WERI-Rb-1 (cell line): ENCODE measurements at regions not wholly inside any gene's neighbourhood (a gene's known extent, or its start where the extent isn't known, plus 50 kb on each side); places are given as distances from the start of the nearest gene placed in this dataset.

ENCODE experiments used
- DNase-seq: peaks from one replicate; pipeline ENCODE4 v3.0.0-alpha.2; 2020
- H3K27ac ChIP-seq: fragments of 250-450 bp; sonication (Bioruptor Pico); 2 replicates; pipeline ENCODE4 v1.5.1; 2020; ENCODE audit warnings: mild to moderate bottlenecking, moderate library complexity
- H3K27me3 ChIP-seq: fragments of 250-450 bp; sonication (Bioruptor Pico); 2 replicates; pipeline ENCODE4 v1.5.1; 2021; ENCODE audit warnings: mild to moderate bottlenecking, low read depth, moderate library complexity; ENCODE audit not compliant: insufficient read depth, severe bottlenecking
- H3K36me3 ChIP-seq: fragments of 250-450 bp; sonication (Bioruptor Pico); 2 replicates; pipeline ENCODE4 v1.5.1; 2020; ENCODE audit warnings: mild to moderate bottlenecking, moderate library complexity
- H3K4me3 ChIP-seq: 2 replicates; pipeline ENCODE4 v1.5.1; 2011; ENCODE audit warnings: low read depth, mild to moderate bottlenecking, control low read depth, low read length
- H3K9me3 ChIP-seq: fragments of 250-450 bp; sonication (Bioruptor Pico); 2 replicates; pipeline ENCODE4 v1.5.1; 2021; ENCODE audit warnings: mild to moderate bottlenecking, moderate library complexity; ENCODE audit not compliant: severe bottlenecking
- TF ChIP-seq, protein P1 (sequence below): IDR thresholded peaks from 2 replicates; pipeline ENCODE4 v1.5.1; 2011; ENCODE audit warnings: low read depth, mild to moderate bottlenecking, control low read depth, inconsistent platforms, low read length

DNA sequence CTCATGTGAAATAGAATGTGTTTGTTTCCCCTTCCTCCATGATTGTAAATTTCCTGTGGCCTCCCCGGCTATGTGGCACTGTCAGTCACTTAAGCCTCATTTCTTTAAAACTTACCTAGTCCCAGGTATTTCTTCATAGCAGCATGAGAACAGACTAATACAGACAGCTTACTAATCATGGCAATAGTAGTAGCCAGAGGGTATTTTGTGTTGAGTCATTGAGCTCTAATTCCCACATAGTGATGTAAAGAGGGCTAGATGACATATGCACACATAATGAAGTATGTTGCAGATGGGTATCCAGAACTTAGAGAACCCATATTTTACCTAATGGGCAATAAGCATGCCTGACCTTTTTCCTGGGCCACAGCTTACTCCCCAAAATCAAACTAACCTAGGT lies 1197.2 kb downstream of the PCDH7 start:
- no peaks in the 10 kb centered on the region for H3K36me3 ChIP-seq
- H3K27me3 ChIP-seq = no peaks in the 10 kb centered on the region
- TF ChIP-seq, protein P1, sequence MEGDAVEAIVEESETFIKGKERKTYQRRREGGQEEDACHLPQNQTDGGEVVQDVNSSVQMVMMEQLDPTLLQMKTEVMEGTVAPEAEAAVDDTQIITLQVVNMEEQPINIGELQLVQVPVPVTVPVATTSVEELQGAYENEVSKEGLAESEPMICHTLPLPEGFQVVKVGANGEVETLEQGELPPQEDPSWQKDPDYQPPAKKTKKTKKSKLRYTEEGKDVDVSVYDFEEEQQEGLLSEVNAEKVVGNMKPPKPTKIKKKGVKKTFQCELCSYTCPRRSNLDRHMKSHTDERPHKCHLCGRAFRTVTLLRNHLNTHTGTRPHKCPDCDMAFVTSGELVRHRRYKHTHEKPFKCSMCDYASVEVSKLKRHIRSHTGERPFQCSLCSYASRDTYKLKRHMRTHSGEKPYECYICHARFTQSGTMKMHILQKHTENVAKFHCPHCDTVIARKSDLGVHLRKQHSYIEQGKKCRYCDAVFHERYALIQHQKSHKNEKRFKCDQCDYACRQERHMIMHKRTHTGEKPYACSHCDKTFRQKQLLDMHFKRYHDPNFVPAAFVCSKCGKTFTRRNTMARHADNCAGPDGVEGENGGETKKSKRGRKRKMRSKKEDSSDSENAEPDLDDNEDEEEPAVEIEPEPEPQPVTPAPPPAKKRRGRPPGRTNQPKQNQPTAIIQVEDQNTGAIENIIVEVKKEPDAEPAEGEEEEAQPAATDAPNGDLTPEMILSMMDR = no peak
- DNase-seq = no peak
- H3K27ac ChIP-seq = no peak overlapping the region
- H3K9me3 ChIP-seq = peaks cover 9% of the 10 kb centered on the region
- H3K4me3 ChIP-seq = no peak overlapping the region

DNA sequence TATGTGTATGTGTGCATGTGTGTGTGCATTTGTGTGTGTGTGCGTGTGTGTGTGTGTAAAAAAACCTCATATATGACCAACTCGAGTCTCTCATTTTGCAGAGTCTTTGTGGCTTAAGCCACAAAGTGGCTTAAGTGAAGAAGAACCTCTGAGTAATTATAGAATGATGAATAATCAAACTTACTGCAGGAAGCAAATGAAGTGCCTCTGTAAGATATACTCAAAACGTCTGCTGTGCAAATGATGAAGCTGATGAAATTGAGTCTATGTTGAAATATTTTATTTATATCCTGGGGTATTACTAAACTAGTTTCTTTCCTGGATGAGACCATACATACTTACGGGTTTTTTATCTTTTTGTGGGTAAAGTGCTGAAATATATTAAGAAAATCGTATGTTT lies 1198.7 kb downstream of the PCDH7 start:
- DNase-seq = no peak
- TF ChIP-seq, protein P1 = no peak

DNA sequence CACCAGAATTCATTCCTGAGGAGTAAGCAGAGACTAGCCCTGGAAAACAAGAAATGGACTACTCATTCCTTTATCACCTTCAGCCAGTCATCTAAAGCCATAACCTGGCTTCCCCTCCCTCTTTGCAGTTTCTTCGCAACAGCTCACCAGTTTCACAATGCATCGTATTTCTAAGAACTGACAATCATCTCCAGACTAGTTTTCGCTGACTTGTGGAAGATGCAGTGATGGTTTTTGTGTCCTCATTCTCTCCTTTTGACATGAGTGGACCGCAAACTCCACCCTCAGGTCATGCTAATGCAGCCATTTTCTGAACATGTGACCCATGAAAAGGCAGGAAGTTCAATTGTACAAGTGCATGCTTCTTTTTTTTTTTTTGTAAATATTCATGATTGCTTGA lies 1203.5 kb downstream of the PCDH7 start:
- H3K27ac ChIP-seq = no peak overlapping the region
- TF ChIP-seq, protein P1 = no peak
- DNase-seq = no peak

More for the DNA sequence above, 1198.7 kb downstream of the PCDH7 start:
- Histone ChIP-seq H3K9me3 (peaks cover 9% of the 10 kb centered on the region), H3K4me3 (no peak overlapping the region), H3K27ac (no peak overlapping the region), H3K27me3 (no peaks in the 10 kb centered on the region), H3K36me3 (no peaks in the 10 kb centered on the region)

DNA sequence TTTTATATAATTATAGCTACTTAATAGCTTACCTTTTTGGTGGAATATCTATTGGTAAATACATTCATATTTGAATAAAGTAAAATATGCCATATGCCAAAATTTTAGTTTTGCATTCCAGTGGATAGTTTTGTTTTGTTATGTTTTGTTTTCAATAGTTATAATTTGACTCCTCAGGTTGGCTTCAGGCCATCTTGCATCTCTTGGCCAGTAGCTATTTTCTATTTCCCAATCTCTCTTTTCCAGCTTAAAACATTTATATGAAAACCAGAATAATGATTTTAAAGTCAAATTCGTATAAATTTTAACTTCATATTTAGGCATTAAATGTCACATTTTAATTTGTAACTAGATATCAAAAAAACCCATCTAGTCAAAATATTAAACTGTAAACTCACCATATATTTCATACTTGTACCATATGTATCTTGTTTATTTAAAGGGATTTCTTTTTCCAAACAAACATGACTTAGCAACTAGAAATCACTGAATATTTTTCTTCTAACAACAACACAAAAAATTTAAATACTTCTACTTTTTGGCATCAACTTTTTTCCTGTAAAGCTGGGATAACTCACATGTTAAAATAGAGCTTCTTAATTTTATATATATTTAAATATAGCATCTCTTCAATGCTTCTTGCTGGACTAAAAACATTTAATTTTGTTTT lies 1209.6 kb downstream of the PCDH7 start:
- no peaks in the 10 kb centered on the region for H3K36me3 ChIP-seq
- TF ChIP-seq, protein P1 = no peak
- H3K4me3 ChIP-seq = no peak overlapping the region
- H3K9me3 ChIP-seq = peaks cover 3% of the 10 kb centered on the region
- H3K27ac ChIP-seq = no peak overlapping the region
- H3K27me3 ChIP-seq = no peaks in the 10 kb centered on the region
- DNase-seq = no peak

More for the DNA sequence above, 1203.5 kb downstream of the PCDH7 start:
- Histone ChIP-seq H3K4me3 (no peak overlapping the region), H3K27me3 (no peaks in the 10 kb centered on the region), H3K9me3 (peaks cover 3% of the 10 kb centered on the region), H3K36me3 (no peaks in the 10 kb centered on the region)

DNA sequence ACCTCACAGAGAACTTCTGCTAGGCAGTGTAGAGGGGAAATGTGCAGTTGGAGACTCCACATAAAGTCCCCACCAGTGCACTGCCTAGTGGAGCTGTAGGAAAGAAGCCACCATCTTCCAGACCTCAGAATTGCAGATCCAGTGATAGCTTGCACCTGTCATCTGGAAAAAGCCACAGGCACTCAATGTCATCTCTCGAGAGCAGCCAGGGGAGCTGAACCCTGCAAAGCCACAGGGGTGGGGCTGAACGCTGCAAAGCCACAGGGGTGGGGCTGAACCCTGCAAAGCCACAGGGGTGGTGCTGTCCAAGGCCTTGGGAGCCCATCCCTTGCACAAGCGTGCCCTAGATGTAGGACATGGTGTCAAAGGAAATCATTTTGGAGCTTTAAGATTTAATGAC lies 1226.3 kb downstream of the PCDH7 start:
- no peak overlapping the region for H3K27ac ChIP-seq
- no peaks in the 10 kb centered on the region for H3K36me3 ChIP-seq
- no peaks in the 10 kb centered on the region for H3K27me3 ChIP-seq
- DNase-seq = no peak
- no peaks in the 10 kb centered on the region for H3K9me3 ChIP-seq
- TF ChIP-seq, protein P1 = no peak
- H3K4me3 ChIP-seq = no peak overlapping the region

DNA sequence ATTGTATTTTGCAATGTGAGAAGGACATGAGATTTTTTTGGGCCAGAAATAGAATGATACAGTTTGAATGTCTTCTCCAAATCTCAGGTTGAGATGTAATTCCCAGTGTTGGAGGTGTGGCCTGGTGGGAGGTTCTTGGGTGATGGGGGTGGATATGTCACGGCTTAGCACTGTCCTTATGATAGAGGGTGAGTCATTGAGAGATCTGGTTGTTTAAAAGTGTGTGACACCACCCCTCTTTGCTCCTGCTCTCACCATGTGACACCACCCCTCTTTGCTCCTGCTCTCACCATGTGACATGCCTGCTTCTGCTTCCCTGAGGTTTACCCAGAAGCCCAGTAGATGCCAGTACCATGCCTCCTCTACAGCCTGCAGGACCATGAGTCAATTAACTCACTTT lies 1226.9 kb downstream of the PCDH7 start:
- no peak overlapping the region for H3K27ac ChIP-seq
- no peaks in the 10 kb centered on the region for H3K9me3 ChIP-seq
- TF ChIP-seq, protein P1 = no peak
- no peak for DNase-seq
- no peaks in the 10 kb centered on the region for H3K27me3 ChIP-seq
- H3K36me3 ChIP-seq = no peaks in the 10 kb centered on the region
- H3K4me3 ChIP-seq = no peak overlapping the region
